ENCODE measurements at regions not wholly inside any gene's neighbourhood (a gene's known extent, or its start where the extent isn't known, plus 50 kb on each side); places are given as distances from the start of the nearest gene placed in this dataset.
A peak's percentile ranks its signal among the peaks of the same experiment; 100 is the strongest.

DNA sequence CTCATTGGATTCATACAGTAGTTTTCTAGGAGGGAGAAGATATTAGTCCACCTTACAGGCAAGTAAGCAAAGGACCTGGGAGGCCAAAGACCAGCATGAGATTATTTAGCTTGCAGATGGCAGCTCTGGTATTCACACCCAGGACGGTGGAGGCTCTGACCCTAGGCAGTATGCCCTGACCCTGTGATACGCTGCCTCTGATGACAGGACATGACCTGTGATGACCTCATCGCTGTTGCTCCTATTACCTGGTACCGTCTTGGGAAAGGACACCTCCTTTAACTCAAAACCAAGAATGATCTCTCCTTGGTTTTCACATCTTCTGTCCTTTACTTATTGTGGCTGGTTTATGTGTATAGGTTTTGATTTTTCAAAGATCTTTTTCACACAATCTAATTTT is 298.6 kb downstream of the CLIC5 start:
- no peaks in the 10 kb centered on the region for H3K36me3 ChIP-seq (ENCODE audit: control insufficient read depth, insufficient read depth, low read length)
- no peak overlapping the region for H3K14ac ChIP-seq (replicated peaks; ENCODE audit: low read depth, low read length)
- no peaks in the 10 kb centered on the region for H4K20me1 ChIP-seq (ENCODE audit: insufficient read depth, low read length)
- POLR2A ChIA-PET (ENCODE audit: unreplicated experiment), result no interaction called here
- H4K5ac ChIP-seq (ENCODE audit: low read depth, low read length), result no peak overlapping the region
- WGBS, 2 experiments (ENCODE audit: extremely low coverage in 2 of 2, insufficient read length in 1 of 2), result 94% methylated on average over 2 of the region's 4 CpGs; no CpG with 5 or more reads in 1 of the 2 experiments
- no peak overlapping the region for H2AK9ac ChIP-seq (replicated peaks; ENCODE audit: low read depth, low read length, poor library complexity)
- H3K4me3 ChIP-seq (ENCODE audit: insufficient read depth, low read depth, low read length), result no peak overlapping the region
- dilution Hi-C loops (cut with HindIII; ENCODE audit: low sequenced_read_pairs, unreplicated experiment), result no loop called here
- no peak overlapping the region for H4K91ac ChIP-seq (ENCODE audit: insufficient read depth, low read depth, low read length)
- H3K9me1 ChIP-seq (ENCODE audit: insufficient read depth, low read length), result peaks cover 9% of the 10 kb centered on the region; the same call in 1 of the 2 replicates
- H2BK15ac ChIP-seq (ENCODE audit: low read depth, low read length), result no peak overlapping the region; the same call in 2 of the 3 replicates
- H3K79me1 ChIP-seq (ENCODE audit: low read depth in 1 of 2, low read length in 2 of 2), result no peaks in the 10 kb centered on the region
- ATAC-seq (ENCODE audit: low read depth) (no peak), DNase-seq (no peak)
- H4K8ac ChIP-seq (ENCODE audit: low read depth in 2 of 2, low read length in 2 of 2), result no peak overlapping the region
- H3K9me3 ChIP-seq (ENCODE audit: control insufficient read depth, insufficient read depth, low read length), result no peaks in the 10 kb centered on the region
- H3K56ac ChIP-seq (ENCODE audit: extremely low read depth, insufficient read depth, low read length), result no peak overlapping the region
- peak overlapping the region; percentile 71; the same call in 1 of the 2 replicates for H2AK5ac ChIP-seq (ENCODE audit: low read depth, low read length)
- no TSS peak for BruUV-seq (replicated peaks)
- H3K4me1 ChIP-seq (ENCODE audit: control insufficient read depth, insufficient read depth, low read length), result peaks cover 11% of the 10 kb centered on the region
- no peak overlapping the region for H2BK5ac ChIP-seq (ENCODE audit: low read depth, low read length, poor library complexity, severe bottlenecking)
- no peak overlapping the region for H2BK120ac ChIP-seq (ENCODE audit: low read depth, low read length)
- CTCF ChIA-PET, result interaction anchor here (0.6 to 0.9 kb wide), 2 partner anchors 125 to 208 kb away, joined by 3 to 5 read pairs; no protein-coding TSS in a partner anchor
- H2AFZ ChIP-seq (replicated peaks; ENCODE audit: low read length, poor library complexity), result no peak overlapping the region
- H3K27ac ChIP-seq (ENCODE audit: insufficient read depth, low read length), result no peak overlapping the region
- TF ChIP-seq BHLHE40 (IDR thresholded peaks at IDR 0.05; ENCODE audit: low read depth, low read length) (no peak), NFE2L2 (IDR thresholded peaks at IDR 0.05; ENCODE audit: low read depth, low read length) (no peak), MXI1 (IDR thresholded peaks at IDR 0.05; ENCODE audit: borderline replicate concordance, low read depth, low read length) (no peak), CEBPB (IDR thresholded peaks at IDR 0.05; ENCODE audit: low read depth, low read length) (no peak), USF2 (IDR thresholded peaks at IDR 0.05; ENCODE audit: low read depth, low read length) (no peak), RAD21 (IDR thresholded peaks at IDR 0.05; ENCODE audit: low read length) (no peak), MAFK (IDR thresholded peaks at IDR 0.05; ENCODE audit: low read depth, low read length) (no peak), RCOR1 (IDR thresholded peaks at IDR 0.05; ENCODE audit: insufficient replicate concordance, low read length) (no peak), CHD1 (IDR thresholded peaks at IDR 0.05; ENCODE audit: low read depth, low read length) (no peak), SMC3 (IDR thresholded peaks at IDR 0.05; ENCODE audit: low read depth, low read length) (no peak), ELK1 (IDR thresholded peaks at IDR 0.05; ENCODE audit: borderline replicate concordance, low read depth, low read length) (no peak), CTCF (conservative IDR thresholded peaks at IDR 0.05; ENCODE audit: low read depth, low read length) (no peak), RFX5 (IDR thresholded peaks at IDR 0.05; ENCODE audit: low read depth, low read length) (no peak), MAZ (IDR thresholded peaks at IDR 0.05; ENCODE audit: borderline replicate concordance, low read depth, low read length) (no peak), FOS (IDR thresholded peaks at IDR 0.05; ENCODE audit: low read depth, low read length) (no peak)
- intact Hi-C loops (cut with micrococcal nuclease), result loop anchor here (10.0 kb wide), 1 partner anchor 632 kb away; no protein-coding TSS in a partner anchor
- in situ Hi-C loops (cut with MboI; ENCODE audit: low sequenced_read_pairs), result loop anchor here (10.0 to 25.0 kb wide), 3 partner anchors 630 to 1230 kb away; no protein-coding TSS in a partner anchor
- H3K4me2 ChIP-seq (ENCODE audit: low read depth, low read length), result no peak overlapping the region
- no peaks in the 10 kb centered on the region for H3K27me3 ChIP-seq (ENCODE audit: control insufficient read depth, insufficient read depth, low read length)
- H3K9ac ChIP-seq (ENCODE audit: low read depth, low read length), result no peak overlapping the region
- no peak overlapping the region for H2BK20ac ChIP-seq (ENCODE audit: low read depth, low read length)
- peak overlapping the region; percentile 54; the same call in 1 of the 2 replicates for H3K4ac ChIP-seq (ENCODE audit: low read depth, low read length)
- no peak overlapping the region for H3K18ac ChIP-seq (ENCODE audit: low read depth, low read length)
- no peak overlapping the region for H3K23ac ChIP-seq (ENCODE audit: low read depth, low read length)
